ENCODE measurements at regions not wholly inside any gene's neighbourhood (a gene's known extent, or its start where the extent isn't known, plus 50 kb on each side); places are given as distances from the start of the nearest gene placed in this dataset.

DNA sequence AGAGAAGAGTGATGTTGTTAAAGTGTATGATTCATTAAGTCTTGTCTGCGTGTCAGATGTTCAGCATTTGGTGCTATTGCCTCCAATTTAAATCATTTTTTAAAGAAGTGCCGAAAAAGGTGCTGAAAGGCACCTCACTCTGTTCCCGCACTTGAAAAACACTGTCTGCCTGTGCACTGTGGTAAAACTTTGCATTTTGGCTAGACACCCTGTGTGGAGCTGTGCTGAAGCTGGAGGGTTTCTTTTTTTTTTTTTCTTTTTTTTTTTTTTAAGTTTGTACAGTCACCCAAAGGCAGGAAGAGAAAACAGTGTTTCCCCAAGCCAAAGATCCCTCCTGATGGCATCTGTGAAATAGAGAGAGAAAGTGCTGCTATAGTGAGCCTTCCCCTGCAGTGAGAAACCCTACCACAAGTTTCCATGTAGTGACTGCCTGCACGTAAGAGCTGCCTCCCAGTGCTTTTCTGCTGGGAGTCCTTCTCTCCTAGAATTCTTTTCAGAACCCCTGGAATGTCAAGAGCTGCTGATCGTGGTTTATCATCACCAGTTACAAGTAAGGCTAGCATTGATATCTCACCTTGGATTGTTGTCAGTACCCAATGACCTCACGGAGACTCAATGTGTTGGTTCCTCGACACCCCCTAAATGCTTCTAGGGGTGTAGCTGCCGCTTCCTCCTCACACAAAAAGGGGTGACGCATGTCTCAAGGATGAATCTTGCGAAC is 116.0 kb upstream of the SOX9 start:
- TF ChIP-seq EP300 (IDR thresholded peaks at IDR 0.05; ENCODE audit: borderline replicate concordance) (no peak), CEBPB (IDR thresholded peaks at IDR 0.05) (no peak), TEAD4 (IDR thresholded peaks at IDR 0.05) (no peak), FOXM1 (IDR thresholded peaks at IDR 0.05; ENCODE audit: borderline replicate concordance, low read depth) (no peak), RAD21 (IDR thresholded peaks at IDR 0.05; ENCODE audit: low read depth) (no peak), ZBTB7A (IDR thresholded peaks at IDR 0.05; ENCODE audit: low read depth) (no peak), REST (IDR thresholded peaks at IDR 0.05; ENCODE audit: low read depth) (no peak), TCF12 (IDR thresholded peaks at IDR 0.05; ENCODE audit: low read depth) (no peak), TAF1 (IDR thresholded peaks at IDR 0.05; ENCODE audit: low read depth) (no peak), USF1 (IDR thresholded peaks at IDR 0.05) (no peak), YY1 (IDR thresholded peaks at IDR 0.05; ENCODE audit: low read depth) (no peak)
- TF ChIP-seq, protein P1, sequence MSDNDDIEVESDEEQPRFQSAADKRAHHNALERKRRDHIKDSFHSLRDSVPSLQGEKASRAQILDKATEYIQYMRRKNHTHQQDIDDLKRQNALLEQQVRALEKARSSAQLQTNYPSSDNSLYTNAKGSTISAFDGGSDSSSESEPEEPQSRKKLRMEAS (IDR thresholded peaks at IDR 0.05) = no peak
